ENCODE measurements at regions not wholly inside any gene's neighbourhood (a gene's known extent, or its start where the extent isn't known, plus 50 kb on each side); places are given as distances from the start of the nearest gene placed in this dataset.
"Not testable (repeated sequence)": the region's sequence is repeated elsewhere in the genome, so short reads cannot be mapped to it uniquely, and the experiment has no call there.

GRCh38 chr3:31103181-31103580, 208.7 kb upstream of the GADL1 start:
- Histone ChIP-seq H3K4me1 (no peaks in the 10 kb centered on the region), H3K36me3 (replicated peaks) (no peaks in the 10 kb centered on the region), H3K27me3 (ENCODE audit: low read depth) (no peaks in the 10 kb centered on the region), H3K4me3 (no peak overlapping the region), H3K9me3 (no peaks in the 10 kb centered on the region)
- no peak for DNase-seq (ENCODE audit: low spot score in 2 of 2)
- in situ Hi-C loops (cut with MboI; ENCODE audit: low sequenced_read_pairs) = no loop called here

GRCh38 chr3:31103623-31104180, 209.2 kb upstream of the GADL1 start:
- in situ Hi-C loops (cut with MboI; ENCODE audit: low sequenced_read_pairs) = no loop called here
- no peak for DNase-seq (ENCODE audit: low spot score in 2 of 2)
- no peaks in the 10 kb centered on the region for H3K9me3 ChIP-seq

GRCh38 chr3:31105011-31105410, 210.6 kb upstream of the GADL1 start:
- in situ Hi-C loops (cut with MboI; ENCODE audit: low sequenced_read_pairs) = no loop called here
- no peaks in the 10 kb centered on the region for H3K4me1 ChIP-seq
- H3K27me3 ChIP-seq (ENCODE audit: low read depth) = no peaks in the 10 kb centered on the region
- DNase-seq (ENCODE audit: low spot score in 2 of 2) = no peak
- no peak overlapping the region for H3K4me3 ChIP-seq
- H3K9me3 ChIP-seq = no peaks in the 10 kb centered on the region
- no peaks in the 10 kb centered on the region for H3K36me3 ChIP-seq (replicated peaks)

More at GRCh38 chr3:31103623-31104180, 209.2 kb upstream of the GADL1 start:
- H3K4me3 ChIP-seq = no peak overlapping the region
- no peaks in the 10 kb centered on the region for H3K4me1 ChIP-seq
- H3K36me3 ChIP-seq (replicated peaks) = no peaks in the 10 kb centered on the region
- H3K27me3 ChIP-seq (ENCODE audit: low read depth) = no peaks in the 10 kb centered on the region

- H3K9me3 ChIP-seq = no peaks in the 10 kb centered on the region
- no peaks in the 10 kb centered on the region for H3K27me3 ChIP-seq (ENCODE audit: low read depth)
- in situ Hi-C loops (cut with MboI; ENCODE audit: low sequenced_read_pairs) = no loop called here
- DNase-seq (ENCODE audit: low spot score in 2 of 2) = no peak
- H3K4me1 ChIP-seq = no peaks in the 10 kb centered on the region
- no peak overlapping the region for H3K4me3 ChIP-seq
- no peaks in the 10 kb centered on the region for H3K36me3 ChIP-seq (replicated peaks)
Observed at GRCh38 chr3:31105438-31106077, 211.1 kb upstream of the GADL1 start.

GRCh38 chr3:31106204-31106603, 211.7 kb upstream of the GADL1 start:
- Histone ChIP-seq H3K4me1 (no peaks in the 10 kb centered on the region), H3K27me3 (ENCODE audit: low read depth) (no peaks in the 10 kb centered on the region), H3K9me3 (no peaks in the 10 kb centered on the region), H3K36me3 (replicated peaks) (no peaks in the 10 kb centered on the region), H3K4me3 (no peak overlapping the region)
- DNase-seq (ENCODE audit: low spot score in 2 of 2) = no peak
- in situ Hi-C loops (cut with MboI; ENCODE audit: low sequenced_read_pairs) = no loop called here

- H3K27me3 ChIP-seq (ENCODE audit: low read depth) = no peaks in the 10 kb centered on the region
- no peaks in the 10 kb centered on the region for H3K36me3 ChIP-seq (replicated peaks)
- no peaks in the 10 kb centered on the region for H3K4me1 ChIP-seq
- no peak for DNase-seq (ENCODE audit: low spot score in 2 of 2)
- no peak overlapping the region for H3K4me3 ChIP-seq
- in situ Hi-C loops (cut with MboI; ENCODE audit: low sequenced_read_pairs) = no loop called here
- H3K9me3 ChIP-seq = no peaks in the 10 kb centered on the region
Observed at GRCh38 chr3:31106912-31107311, 212.5 kb upstream of the GADL1 start.

- Histone ChIP-seq H3K4me1 (no peaks in the 10 kb centered on the region), H3K27me3 (ENCODE audit: low read depth) (no peaks in the 10 kb centered on the region), H3K36me3 (replicated peaks) (no peaks in the 10 kb centered on the region), H3K4me3 (no peak overlapping the region), H3K9me3 (no peaks in the 10 kb centered on the region)
- DNase-seq (ENCODE audit: low spot score in 2 of 2) = no peak
- in situ Hi-C loops (cut with MboI; ENCODE audit: low sequenced_read_pairs) = no loop called here
Observed at GRCh38 chr3:31114929-31115283, 220.4 kb upstream of the GADL1 start.

- H3K27me3 ChIP-seq (ENCODE audit: low read depth); DNase-seq (ENCODE audit: low spot score in 2 of 2); H3K4me1 ChIP-seq; in situ Hi-C loops (cut with MboI; ENCODE audit: low sequenced_read_pairs); H3K4me3 ChIP-seq; H3K36me3 ChIP-seq (replicated peaks); H3K9me3 ChIP-seq: not testable (repeated sequence)
Observed at GRCh38 chr3:31115531-31115930, 221.1 kb upstream of the GADL1 start.

- Histone ChIP-seq H3K4me1 (no peaks in the 10 kb centered on the region), H3K27me3 (ENCODE audit: low read depth) (no peaks in the 10 kb centered on the region), H3K36me3 (replicated peaks) (no peaks in the 10 kb centered on the region), H3K9me3 (no peaks in the 10 kb centered on the region), H3K4me3 (no peak overlapping the region)
- in situ Hi-C loops (cut with MboI; ENCODE audit: low sequenced_read_pairs) = no loop called here
- DNase-seq (ENCODE audit: low spot score in 2 of 2) = no peak
Observed at GRCh38 chr3:31116651-31117050, 222.2 kb upstream of the GADL1 start.

GRCh38 chr3:31117854-31118253, 223.4 kb upstream of the GADL1 start:
- no peak for DNase-seq (ENCODE audit: low spot score in 2 of 2)
- Histone ChIP-seq H3K9me3 (no peaks in the 10 kb centered on the region), H3K27me3 (ENCODE audit: low read depth) (no peaks in the 10 kb centered on the region), H3K36me3 (replicated peaks) (no peaks in the 10 kb centered on the region), H3K4me1 (no peaks in the 10 kb centered on the region), H3K4me3 (no peak overlapping the region)
- in situ Hi-C loops (cut with MboI; ENCODE audit: low sequenced_read_pairs) = no loop called here

GRCh38 chr3:31124373-31124772, 229.9 kb upstream of the GADL1 start:
- in situ Hi-C loops (cut with MboI; ENCODE audit: low sequenced_read_pairs) = no loop called here
- Histone ChIP-seq H3K27me3 (ENCODE audit: low read depth) (no peaks in the 10 kb centered on the region), H3K36me3 (replicated peaks) (no peaks in the 10 kb centered on the region), H3K9me3 (no peaks in the 10 kb centered on the region), H3K4me1 (no peaks in the 10 kb centered on the region), H3K4me3 (no peak overlapping the region)
- no peak for DNase-seq (ENCODE audit: low spot score in 2 of 2)

- in situ Hi-C loops (cut with MboI; ENCODE audit: low sequenced_read_pairs) = no loop called here
- Histone ChIP-seq H3K9me3 (no peaks in the 10 kb centered on the region), H3K4me3 (no peak overlapping the region), H3K36me3 (replicated peaks) (no peaks in the 10 kb centered on the region), H3K4me1 (no peaks in the 10 kb centered on the region), H3K27me3 (ENCODE audit: low read depth) (no peaks in the 10 kb centered on the region)
- no peak for DNase-seq (ENCODE audit: low spot score in 2 of 2)
Observed at GRCh38 chr3:31125413-31126020, 231.1 kb upstream of the GADL1 start.

- H3K27me3 ChIP-seq (ENCODE audit: low read depth) = no peaks in the 10 kb centered on the region
- peaks cover 5% of the 10 kb centered on the region; the same call in 1 of the 2 replicates for H3K4me1 ChIP-seq
- H3K36me3 ChIP-seq (replicated peaks) = no peaks in the 10 kb centered on the region
- in situ Hi-C loops (cut with MboI; ENCODE audit: low sequenced_read_pairs) = no loop called here
- no peak overlapping the region for H3K4me3 ChIP-seq
- no peaks in the 10 kb centered on the region for H3K9me3 ChIP-seq
- DNase-seq (ENCODE audit: low spot score in 2 of 2) = no peak
Observed at GRCh38 chr3:31129241-31129640, 234.8 kb upstream of the GADL1 start.

GRCh38 chr3:31132132-31132769, 237.8 kb upstream of the GADL1 start:
- peaks cover 19% of the 10 kb centered on the region for H3K4me1 ChIP-seq
- in situ Hi-C loops (cut with MboI; ENCODE audit: low sequenced_read_pairs) = loop anchor here (10.0 kb wide), 1 partner anchor 357 kb away; no protein-coding TSS in a partner anchor
- H3K27me3 ChIP-seq (ENCODE audit: low read depth) = no peaks in the 10 kb centered on the region
- H3K36me3 ChIP-seq (replicated peaks) = no peaks in the 10 kb centered on the region
- no peaks in the 10 kb centered on the region for H3K9me3 ChIP-seq
- no peak overlapping the region for H3K4me3 ChIP-seq
- no peak for DNase-seq (ENCODE audit: low spot score in 2 of 2)
